ENCODE measurements at regions not wholly inside any gene's neighbourhood (a gene's known extent, or its start where the extent isn't known, plus 50 kb on each side); places are given as distances from the start of the nearest gene placed in this dataset.

- no peak for DNase-seq (ENCODE audit: low spot score)
Measured at GRCh38 chr19:30128211-30128610, 186.2 kb downstream of the URI1 start.

DNA sequence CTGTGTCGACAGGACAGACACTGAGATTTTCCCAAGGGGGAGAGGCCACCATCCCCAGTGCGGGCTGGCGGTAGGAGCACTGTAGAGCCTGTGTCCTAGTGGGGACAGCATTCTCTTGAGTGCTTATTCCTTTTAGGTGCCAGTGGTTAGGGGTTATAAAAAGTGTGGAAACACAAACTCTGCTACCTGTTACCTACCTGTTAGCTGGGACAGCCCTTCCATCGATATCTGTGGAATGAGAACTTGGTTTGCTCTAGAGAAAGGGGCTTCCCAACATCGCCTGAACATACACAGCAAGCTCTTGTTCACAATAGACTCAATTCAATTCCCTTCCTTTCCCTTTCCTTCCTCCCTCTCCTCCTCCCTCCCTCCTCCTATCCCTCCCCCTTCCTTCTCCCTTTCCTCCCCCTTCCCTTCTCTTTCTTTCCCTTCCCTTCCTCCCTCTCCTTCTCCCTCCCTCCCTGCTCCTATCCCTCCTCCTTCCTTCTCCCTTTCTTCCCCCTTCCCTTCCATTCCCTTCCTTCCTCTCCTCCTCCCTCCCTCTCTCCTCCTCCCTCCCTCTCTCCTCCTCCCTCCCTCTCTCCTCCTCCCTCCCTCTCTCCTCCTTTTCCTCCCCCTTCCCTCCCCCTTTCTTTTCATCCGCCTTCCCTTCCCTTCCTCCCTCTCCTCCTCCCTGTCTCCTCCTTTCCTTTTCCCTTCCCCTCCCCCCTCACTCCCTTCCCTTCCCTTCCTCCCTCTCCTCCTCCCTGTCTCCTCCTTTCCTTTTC is 188.5 kb downstream of the URI1 start:
- no peak for DNase-seq (ENCODE audit: low spot score)

DNA sequence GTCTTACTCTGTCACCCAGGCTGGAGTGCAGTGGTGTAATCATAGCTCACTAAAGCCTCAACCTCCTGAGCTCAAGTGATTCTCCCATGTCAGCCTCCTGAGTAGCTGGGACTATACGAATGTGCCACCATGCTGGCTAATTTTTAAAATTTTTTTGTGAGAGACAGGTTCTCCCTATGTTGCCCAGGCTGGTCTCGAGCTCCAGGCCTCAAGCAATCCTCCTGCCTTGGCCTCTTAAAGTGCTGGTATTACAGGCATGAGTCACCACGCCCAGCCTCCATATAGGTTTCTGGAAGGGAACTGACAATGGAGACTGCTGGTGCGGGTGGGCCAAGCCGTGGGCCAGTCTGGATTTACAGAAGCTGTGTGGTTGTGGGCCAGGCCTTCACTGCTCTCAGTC is 189.2 kb downstream of the URI1 start:
- DNase-seq (ENCODE audit: low spot score): no peak

DNA sequence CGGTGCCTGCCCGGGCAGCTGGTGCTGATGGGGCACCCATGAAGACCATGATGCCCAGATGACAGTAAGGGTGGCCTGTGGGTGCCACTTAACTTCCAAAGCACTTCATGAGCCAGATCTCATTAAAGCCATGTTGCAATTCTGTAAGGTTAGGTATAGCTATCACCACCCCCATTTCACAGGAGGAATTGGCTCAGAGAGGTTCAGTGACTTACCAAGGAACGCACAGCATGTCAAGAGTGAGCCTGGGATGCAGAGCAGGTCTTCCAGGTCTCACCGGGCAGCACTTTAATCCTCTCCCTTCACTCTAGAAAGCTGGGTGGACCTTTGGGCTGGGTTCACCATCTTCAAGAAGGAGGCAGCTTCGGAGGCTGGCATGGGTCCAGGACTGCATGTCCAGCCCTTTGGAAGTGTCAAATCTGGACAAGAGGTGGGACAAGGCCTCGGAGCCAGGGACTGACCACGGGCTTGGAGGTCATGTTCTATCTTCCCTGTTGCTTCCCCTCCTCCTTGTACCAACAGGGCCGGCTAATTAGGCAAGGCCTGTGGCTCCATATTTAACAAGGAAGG is 189.8 kb downstream of the URI1 start:
- DNase-seq (ENCODE audit: low spot score): no peak

DNA sequence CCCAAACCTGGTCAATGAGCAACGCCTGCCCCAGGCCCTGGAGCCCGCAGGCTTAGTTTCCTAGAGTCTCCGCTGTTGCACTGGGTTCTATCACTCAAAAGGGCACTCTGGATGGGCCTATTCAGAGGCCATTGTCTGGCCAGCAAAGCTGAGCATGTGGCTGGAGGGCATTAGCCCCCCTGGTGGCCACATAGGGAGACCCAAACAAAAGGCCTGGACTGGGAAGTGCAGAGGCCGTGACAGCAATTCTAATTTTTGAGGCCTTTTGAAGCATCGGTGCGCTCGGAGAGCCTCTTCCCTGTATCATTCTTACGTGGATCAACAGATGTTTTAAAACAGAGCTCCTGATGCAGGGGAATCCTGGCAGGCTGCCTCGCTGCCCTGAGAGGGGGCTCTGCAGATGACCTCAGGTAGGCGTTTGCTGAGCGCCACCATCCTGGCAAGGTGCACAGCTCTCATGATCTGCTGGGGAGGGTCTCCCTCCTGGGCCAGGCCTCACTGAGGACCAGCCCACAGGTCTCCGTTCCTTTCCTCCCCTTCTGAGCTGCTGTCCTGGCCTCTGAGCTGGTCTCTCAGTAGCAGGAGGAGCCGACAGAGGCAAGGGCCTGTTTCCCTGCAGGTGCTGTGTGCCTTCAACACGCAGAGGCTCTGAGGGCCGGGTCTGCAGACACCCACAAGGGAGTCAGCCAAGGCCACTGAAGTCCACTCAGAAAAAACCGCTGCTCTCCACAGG is 190.5 kb downstream of the URI1 start:
- no peak for DNase-seq (ENCODE audit: low spot score)

DNA sequence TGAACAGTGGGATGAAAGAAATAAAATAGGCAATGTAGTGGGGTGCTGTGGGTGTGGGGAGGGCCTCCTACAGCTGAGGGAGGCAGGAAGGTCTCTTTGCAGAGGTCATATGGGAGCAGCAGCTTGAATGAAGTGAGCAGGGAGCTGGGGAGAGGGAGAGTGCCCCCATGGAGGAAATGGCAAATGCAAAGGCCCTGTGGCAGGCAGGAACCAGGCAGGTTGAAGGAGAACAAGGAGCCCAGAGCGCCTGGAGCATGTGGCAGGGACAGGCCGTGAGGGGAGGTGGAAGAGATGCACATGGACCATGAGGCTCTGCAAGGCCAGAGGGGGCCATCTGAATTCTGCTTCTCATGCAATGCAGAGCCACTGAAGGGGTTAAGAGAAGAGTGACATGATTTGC is 191.8 kb downstream of the URI1 start:
- no peak for DNase-seq (ENCODE audit: low spot score)

GRCh38 chr19:30135093-30135757 is 193.2 kb downstream of the URI1 start:
- DNase-seq (ENCODE audit: low spot score): no peak

DNA sequence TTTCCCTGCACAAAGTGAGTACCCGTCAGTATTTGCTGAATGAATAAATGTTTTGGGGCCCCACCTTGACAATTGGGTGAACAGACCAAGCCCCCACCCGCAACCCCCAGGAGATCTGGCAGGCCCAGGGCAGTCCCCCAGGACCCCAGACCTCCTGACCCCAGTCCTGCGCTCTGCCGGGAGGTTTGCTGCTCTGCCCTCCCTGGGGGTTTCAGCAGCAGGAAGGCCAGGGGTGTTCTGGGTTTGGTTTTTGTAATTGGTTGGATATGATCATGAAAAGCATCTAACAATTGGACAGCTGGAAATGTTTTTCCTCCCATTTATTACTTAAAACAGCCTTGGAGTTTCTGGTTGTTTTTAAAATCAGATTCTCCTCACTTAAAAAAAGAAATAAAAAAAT is 193.8 kb downstream of the URI1 start:
- no peak for DNase-seq (ENCODE audit: low spot score)

- no peak for DNase-seq (ENCODE audit: low spot score)
Measured at GRCh38 chr19:30136611-30137195, 194.7 kb downstream of the URI1 start.

- DNase-seq (ENCODE audit: low spot score): no peak
Measured at GRCh38 chr19:30137747-30138146, 195.7 kb downstream of the URI1 start.

- DNase-seq (ENCODE audit: low spot score): no peak
Measured at GRCh38 chr19:30144242-30144758, 202.3 kb downstream of the URI1 start.

GRCh38 chr19:30144802-30145201 is 202.8 kb downstream of the URI1 start:
- no peak for DNase-seq (ENCODE audit: low spot score)

DNA sequence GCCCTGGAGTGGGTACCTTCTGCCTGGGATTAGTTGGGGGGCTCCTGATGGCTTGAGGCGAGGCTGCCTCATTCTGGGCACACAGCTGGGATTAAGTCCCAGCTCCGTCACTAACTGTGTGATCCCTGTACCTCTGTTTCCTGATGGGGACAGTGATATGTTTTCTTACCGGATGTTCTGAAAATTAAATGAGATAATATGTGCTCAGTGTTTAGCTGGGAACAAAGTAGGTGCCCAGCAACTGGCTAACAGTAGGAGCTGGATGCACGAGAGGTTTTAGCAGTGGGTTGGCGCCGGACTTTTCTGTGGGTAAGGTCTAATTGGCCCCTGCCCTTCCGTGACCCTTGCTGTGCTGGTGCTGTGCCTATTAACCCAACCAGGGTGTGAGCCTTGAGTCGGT is 203.4 kb downstream of the URI1 start:
- no peak for DNase-seq (ENCODE audit: low spot score)

DNA sequence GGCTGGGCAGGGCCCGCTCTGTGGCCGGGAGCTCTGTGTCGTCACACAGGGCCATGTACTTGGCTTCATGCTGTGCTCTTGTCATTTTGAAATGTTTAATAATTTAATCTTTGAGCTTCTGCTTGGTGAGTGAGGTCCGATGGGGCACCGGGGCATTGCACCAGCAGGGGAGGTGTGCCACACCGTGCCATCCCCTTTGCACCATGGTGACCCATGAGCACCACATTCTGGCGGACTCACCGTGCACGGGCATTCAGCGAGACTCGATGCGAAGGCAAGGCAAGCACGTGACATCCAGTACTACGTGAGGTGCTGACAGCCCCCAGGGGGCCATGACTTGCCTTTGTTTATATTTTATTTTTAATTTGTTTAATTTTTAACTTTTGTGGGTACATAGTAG is 204.3 kb downstream of the URI1 start:
- DNase-seq (ENCODE audit: low spot score): no peak

DNA sequence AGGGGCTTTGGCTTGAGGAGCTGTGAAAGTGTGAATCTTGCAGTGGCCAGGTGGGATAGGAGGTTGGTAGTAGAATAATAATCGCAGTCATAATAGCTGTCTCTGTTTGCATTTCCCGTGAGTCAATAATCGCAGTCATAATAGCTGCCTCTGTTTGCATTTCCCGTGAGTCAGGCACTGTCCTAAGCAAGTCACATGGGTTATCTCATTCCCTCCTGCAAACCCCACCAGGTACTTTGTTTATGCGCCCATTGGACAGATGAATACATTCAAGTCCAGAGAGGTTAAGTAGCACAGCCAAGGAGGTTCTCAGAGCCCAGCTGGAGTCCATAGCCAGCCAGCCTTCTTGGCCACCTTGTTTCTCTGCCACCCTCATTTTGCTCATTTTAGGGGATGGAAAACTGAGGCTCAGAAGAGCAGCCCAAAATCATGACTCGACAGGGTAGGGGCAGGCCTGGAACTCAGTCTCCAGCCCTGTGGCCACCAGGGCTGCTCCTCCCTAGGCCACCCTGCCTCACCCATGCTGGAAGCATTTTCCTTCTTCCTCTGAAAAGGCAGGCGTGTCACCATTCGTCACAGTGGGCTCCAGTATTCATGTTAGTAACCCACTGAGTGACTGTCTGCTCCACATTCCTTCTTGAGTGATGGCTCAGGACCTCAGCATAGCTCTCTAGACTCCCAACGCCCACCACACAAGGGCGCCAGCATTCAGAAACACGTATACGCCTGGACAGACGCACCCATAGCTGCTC is 206.2 kb downstream of the URI1 start:
- no peak for DNase-seq (ENCODE audit: low spot score)

DNA sequence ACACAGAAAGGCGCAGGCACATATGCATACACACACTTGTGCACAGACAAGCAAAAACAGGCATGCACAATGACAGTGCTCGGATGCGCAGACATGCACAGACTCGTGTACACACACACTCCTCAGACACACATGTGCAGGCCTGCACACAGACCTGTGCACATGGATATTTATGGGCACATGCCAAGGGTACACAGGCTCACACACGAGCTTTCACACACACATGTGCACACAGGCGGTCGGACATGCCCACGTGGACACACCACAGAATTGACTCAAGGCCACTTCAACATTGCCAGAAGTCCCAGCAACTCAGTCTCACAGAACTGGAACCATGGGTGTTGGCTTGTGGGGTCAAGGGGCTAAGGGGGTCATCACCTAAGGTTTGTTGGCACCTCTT is 206.8 kb downstream of the URI1 start:
- DNase-seq (ENCODE audit: low spot score): no peak

GRCh38 chr19:30149300-30149699 is 207.3 kb downstream of the URI1 start:
- DNase-seq (ENCODE audit: low spot score): no peak

GRCh38 chr19:30150626-30151025 is 208.6 kb downstream of the URI1 start:
- no peak for DNase-seq (ENCODE audit: low spot score)

DNA sequence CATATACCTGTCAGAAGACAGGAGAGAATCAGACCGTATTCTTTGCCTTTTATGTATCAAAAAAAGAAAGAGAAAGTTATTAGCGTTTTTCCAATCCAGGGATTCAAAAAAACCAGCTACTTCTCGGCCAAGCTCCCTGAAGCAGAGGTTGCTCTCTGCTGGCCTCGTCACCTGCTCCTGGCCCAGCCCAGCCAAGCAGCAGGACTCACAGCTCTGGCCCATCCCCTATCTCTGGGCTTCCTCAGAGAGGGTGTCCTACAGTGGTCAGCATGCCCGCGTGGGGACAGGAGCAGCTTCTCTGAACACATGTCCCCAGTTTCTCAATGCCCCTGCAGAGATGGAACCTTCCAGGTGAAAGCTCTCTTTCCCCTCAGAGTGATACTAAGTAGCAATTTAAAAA is 209.0 kb downstream of the URI1 start:
- no peak for DNase-seq (ENCODE audit: low spot score)

- DNase-seq (ENCODE audit: low spot score): no peak
Measured at GRCh38 chr19:30152510-30153291, 210.7 kb downstream of the URI1 start.

All from pons (tissue), 1 donor.